ENCODE measurements at regions not wholly inside any gene's neighbourhood (a gene's known extent, or its start where the extent isn't known, plus 50 kb on each side); places are given as distances from the start of the nearest gene placed in this dataset.

- no peak for DNase-seq (ENCODE audit: low read depth in 3 of 3)
These were observed 144.3 kb upstream of the TNRC6C start for GRCh38 chr17:77814091-77814772.

- DNase-seq (ENCODE audit: low read depth in 3 of 3): no peak
These were observed 143.2 kb upstream of the TNRC6C start for GRCh38 chr17:77815127-77815905.

GRCh38 chr17:77817953-77818352 is 140.6 kb upstream of the TNRC6C start:
- no peak for DNase-seq (ENCODE audit: low read depth in 3 of 3)

GRCh38 chr17:77819497-77819896 is 139.0 kb upstream of the TNRC6C start:
- DNase-seq (ENCODE audit: low read depth in 3 of 3): no peak

- DNase-seq (ENCODE audit: low read depth in 3 of 3): no peak
These were observed 137.4 kb upstream of the TNRC6C start for GRCh38 chr17:77821114-77821513.

- DNase-seq (ENCODE audit: low read depth in 3 of 3): no peak
These were observed 136.0 kb upstream of the TNRC6C start for GRCh38 chr17:77822302-77823030.

- DNase-seq (ENCODE audit: low read depth in 3 of 3): no peak
These were observed 134.3 kb upstream of the TNRC6C start for GRCh38 chr17:77824102-77824779.

- no peak for DNase-seq (ENCODE audit: low read depth in 3 of 3)
These were observed 133.7 kb upstream of the TNRC6C start for GRCh38 chr17:77824780-77825280.

GRCh38 chr17:77825621-77826020 is 132.9 kb upstream of the TNRC6C start:
- DNase-seq (ENCODE audit: low read depth in 3 of 3): no peak

GRCh38 chr17:77826132-77826873 is 132.2 kb upstream of the TNRC6C start:
- DNase-seq (ENCODE audit: low read depth in 3 of 3): no peak

- DNase-seq (ENCODE audit: low read depth in 3 of 3): no peak
These were observed 131.5 kb upstream of the TNRC6C start for GRCh38 chr17:77827039-77827438.

- DNase-seq (ENCODE audit: low read depth in 3 of 3): no peak
These were observed 131.0 kb upstream of the TNRC6C start for GRCh38 chr17:77827511-77827910.

- no peak for DNase-seq (ENCODE audit: low read depth in 3 of 3)
These were observed 129.6 kb upstream of the TNRC6C start for GRCh38 chr17:77828749-77829539.

- DNase-seq (ENCODE audit: low read depth in 3 of 3): no peak
These were observed 128.4 kb upstream of the TNRC6C start for GRCh38 chr17:77829843-77830799.

GRCh38 chr17:77830816-77831473 is 127.6 kb upstream of the TNRC6C start:
- DNase-seq (ENCODE audit: low read depth in 3 of 3): no peak

GRCh38 chr17:77831474-77832179 is 126.9 kb upstream of the TNRC6C start:
- no peak for DNase-seq (ENCODE audit: low read depth in 3 of 3)

GRCh38 chr17:77832180-77832560 is 126.3 kb upstream of the TNRC6C start:
- DNase-seq (ENCODE audit: low read depth in 3 of 3): no peak

- no peak for DNase-seq (ENCODE audit: low read depth in 3 of 3)
These were observed 124.7 kb upstream of the TNRC6C start for GRCh38 chr17:77833769-77834168.
